ENCODE measurements at regions not wholly inside any gene's neighbourhood (a gene's known extent, or its start where the extent isn't known, plus 50 kb on each side); places are given as distances from the start of the nearest gene placed in this dataset.

DNA sequence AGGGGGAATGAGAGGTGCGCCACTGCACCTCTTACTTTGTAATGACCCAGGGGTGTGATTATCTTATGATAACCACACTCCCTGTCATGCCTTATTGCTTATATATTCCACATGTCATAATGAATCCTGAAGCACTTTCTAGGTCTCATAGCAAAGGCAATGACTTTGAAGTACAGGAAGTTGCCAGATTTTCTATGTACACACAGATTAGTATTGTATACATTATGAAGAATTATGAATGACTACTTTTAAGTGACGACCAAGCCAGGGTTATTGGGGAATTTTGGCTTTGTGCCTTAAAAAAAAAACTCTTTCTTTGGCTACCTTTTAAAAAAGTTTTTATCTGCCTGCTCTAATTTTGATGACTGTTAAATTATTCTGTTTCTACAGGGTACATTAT lies 269.6 kb downstream of the MDFIC start:
- TF ChIP-seq, protein P1, sequence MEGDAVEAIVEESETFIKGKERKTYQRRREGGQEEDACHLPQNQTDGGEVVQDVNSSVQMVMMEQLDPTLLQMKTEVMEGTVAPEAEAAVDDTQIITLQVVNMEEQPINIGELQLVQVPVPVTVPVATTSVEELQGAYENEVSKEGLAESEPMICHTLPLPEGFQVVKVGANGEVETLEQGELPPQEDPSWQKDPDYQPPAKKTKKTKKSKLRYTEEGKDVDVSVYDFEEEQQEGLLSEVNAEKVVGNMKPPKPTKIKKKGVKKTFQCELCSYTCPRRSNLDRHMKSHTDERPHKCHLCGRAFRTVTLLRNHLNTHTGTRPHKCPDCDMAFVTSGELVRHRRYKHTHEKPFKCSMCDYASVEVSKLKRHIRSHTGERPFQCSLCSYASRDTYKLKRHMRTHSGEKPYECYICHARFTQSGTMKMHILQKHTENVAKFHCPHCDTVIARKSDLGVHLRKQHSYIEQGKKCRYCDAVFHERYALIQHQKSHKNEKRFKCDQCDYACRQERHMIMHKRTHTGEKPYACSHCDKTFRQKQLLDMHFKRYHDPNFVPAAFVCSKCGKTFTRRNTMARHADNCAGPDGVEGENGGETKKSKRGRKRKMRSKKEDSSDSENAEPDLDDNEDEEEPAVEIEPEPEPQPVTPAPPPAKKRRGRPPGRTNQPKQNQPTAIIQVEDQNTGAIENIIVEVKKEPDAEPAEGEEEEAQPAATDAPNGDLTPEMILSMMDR (IDR thresholded peaks at IDR 0.05): no peak
- TF ChIP-seq POLR2A (IDR thresholded peaks at IDR 0.05): no peak

All from heart left ventricle (tissue), 13 donors.